ENCODE measurements at regions not wholly inside any gene's neighbourhood (a gene's known extent, or its start where the extent isn't known, plus 50 kb on each side); places are given as distances from the start of the nearest gene placed in this dataset.
"Not testable (repeated sequence)": the region's sequence is repeated elsewhere in the genome, so short reads cannot be mapped to it uniquely, and the experiment has no call there.

DNA sequence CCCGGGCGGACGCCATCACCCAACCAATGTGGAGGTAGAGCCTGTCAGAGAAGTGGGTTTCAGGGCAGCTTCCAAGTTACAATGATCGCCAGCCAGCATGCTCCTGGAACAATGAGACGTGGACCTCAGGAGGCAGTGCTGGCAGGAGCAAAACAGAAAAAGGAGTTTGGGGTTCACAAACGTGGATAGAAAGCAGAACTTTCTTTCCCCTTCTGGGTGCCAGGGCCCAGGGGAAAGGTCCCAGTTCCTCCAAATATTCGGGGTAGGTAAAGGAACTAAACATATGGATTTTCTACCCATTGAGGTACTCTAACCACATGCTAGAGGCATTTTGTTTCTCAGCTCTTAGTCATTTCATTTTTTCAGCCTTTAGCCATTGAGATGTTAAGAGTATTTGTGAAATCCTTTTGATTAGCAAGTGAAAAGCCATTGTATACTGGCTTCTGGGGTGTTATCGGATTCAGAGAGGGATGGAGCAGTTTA lies 488.4 kb upstream of the ADGRL2 start:
- DNase-seq, result no peak

DNA sequence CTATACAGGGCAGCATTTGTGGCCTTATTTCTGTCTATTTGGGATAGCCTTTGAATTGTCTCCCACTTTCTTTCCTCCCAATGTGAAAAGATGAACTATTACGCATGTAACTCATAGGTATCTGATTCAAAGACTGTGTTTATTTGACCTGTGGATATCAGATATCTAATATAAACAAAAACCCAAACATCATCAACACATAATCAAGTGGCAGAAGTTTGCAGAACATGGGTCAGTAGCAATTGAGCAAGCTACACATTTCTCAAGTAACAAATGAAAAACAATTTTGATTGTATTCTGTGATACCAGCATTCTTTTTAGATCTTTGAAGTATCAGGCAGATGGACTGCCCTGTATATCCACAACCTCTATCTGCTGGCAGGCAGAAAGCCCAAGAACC lies 490.5 kb upstream of the ADGRL2 start:
- DNase-seq, result no peak

DNA sequence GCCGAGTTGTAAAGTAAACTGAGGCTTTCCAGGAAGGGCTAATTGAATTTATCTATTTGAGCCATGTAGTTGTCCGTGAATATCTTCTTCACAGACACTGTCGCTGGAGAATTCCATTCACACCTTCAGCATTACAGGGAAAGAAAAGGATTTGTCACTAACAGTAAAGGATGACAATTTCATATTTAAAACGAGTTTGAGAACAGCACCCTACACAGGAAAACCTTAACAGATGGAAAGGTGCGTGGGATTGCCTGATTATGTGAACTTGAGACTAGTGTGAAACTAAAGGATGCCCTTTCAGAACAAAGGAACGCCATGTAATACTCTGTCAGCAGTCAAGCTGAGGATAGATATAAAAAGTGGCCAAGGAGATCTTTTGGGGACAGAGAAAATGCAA lies 492.5 kb upstream of the ADGRL2 start:
- no peak for DNase-seq

- no peak for DNase-seq
Observed at GRCh38 chr1:81307786-81308185, 492.9 kb upstream of the ADGRL2 start.

DNA sequence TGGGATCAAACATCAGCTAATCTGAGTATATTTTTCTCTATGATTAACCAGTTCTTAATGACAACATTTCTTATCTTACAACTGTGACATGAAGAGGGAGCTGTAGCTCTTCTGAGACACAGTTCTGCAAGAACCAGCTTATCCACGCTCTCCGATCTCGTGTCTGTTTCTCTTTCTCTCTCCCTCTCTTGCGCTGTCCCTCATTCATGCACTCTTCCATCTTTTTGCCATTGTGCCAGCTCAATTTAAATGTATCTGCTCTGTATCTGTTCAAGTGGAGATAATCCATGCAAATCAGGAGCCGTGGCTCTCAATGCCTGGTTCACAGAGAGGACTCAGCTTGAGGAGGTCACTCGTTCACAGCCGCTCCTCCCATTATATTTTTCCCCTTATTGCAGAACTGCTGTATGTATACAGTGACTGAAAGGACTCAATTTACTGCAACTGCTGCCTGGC lies 494.7 kb upstream of the ADGRL2 start:
- peak; percentile 77 for DNase-seq

GRCh38 chr1:81304187-81304586 lies 496.5 kb upstream of the ADGRL2 start:
- no peak for DNase-seq

- no peak for DNase-seq
Observed at GRCh38 chr1:81299892-81300291, 500.8 kb upstream of the ADGRL2 start.

DNA sequence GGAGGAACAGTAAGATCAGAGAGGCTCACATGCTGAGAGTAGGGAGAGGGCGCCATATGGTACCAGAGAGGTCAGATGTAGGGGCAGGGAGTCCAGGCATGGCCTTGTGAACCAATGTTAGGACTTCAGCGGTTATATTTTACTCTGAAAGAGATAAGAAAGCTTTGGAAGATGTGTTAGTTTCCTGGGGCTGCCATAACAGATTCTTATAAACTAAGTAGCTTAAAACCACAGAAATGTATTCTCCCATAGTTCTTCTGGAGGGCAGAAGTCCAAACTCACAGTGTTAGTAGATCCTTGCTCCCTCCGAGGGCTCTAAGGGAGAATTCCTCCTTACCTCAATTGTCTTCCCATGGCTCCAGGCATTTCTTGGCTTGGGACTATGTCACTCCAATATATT lies 502.5 kb upstream of the ADGRL2 start:
- no peak for DNase-seq

- no peak for DNase-seq
Observed at GRCh38 chr1:81296601-81297000, 504.1 kb upstream of the ADGRL2 start.

DNA sequence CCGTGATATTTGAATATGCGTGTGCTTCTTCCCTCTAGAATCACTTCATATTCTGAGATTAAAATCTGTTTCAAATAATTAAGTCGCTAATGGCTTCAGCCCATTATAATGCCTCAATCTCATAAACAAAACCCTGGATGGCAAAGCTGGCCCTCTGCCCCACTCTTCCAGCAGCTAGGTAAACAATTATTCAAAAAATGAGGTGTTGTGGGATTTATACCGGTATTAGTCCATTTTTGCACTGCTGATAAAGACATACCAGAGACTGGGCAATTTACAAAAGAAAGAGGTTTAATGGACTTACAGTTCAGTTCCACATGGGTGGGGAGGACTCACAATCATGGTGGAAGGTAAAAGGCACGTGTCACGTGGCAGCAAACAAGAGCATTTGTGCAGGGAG lies 510.4 kb upstream of the ADGRL2 start:
- DNase-seq, result no peak

- no peak for DNase-seq
Observed at GRCh38 chr1:81288689-81289088, 512.0 kb upstream of the ADGRL2 start.

DNA sequence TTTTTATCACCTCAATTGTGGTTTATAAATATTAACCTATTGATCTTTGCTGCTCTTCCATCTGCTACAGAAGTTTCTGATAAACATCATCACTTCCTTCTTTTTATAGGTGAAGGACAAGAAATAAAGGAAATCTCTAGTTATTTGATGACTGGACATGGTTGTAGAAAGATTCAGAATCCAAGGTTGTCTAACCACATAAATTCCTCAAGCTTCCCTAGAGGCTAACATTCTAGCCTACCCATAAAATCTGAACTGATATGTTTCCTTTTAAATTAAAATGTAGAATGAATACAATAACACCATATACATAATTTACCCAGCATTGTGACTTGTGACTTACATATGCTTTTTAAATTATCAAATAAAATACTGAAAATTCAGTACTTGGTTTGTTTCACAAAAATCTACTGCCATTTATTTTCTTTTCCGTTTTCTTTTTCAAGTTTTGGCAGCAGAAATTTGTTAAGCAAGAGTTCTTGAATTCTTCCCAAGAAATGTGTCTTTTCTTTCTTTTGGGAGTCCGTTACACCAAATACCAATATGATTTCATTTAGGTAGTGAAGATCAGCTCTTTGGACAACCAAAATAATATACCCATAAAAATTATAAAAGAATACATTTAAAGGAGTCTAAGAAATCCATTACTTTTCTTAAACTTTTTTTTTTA lies 513.2 kb upstream of the ADGRL2 start:
- no peak for DNase-seq

- DNase-seq, result no peak
Observed at GRCh38 chr1:81270051-81270450, 530.7 kb upstream of the ADGRL2 start.

- no peak for DNase-seq
Observed at GRCh38 chr1:81264976-81265375, 535.8 kb upstream of the ADGRL2 start.

DNA sequence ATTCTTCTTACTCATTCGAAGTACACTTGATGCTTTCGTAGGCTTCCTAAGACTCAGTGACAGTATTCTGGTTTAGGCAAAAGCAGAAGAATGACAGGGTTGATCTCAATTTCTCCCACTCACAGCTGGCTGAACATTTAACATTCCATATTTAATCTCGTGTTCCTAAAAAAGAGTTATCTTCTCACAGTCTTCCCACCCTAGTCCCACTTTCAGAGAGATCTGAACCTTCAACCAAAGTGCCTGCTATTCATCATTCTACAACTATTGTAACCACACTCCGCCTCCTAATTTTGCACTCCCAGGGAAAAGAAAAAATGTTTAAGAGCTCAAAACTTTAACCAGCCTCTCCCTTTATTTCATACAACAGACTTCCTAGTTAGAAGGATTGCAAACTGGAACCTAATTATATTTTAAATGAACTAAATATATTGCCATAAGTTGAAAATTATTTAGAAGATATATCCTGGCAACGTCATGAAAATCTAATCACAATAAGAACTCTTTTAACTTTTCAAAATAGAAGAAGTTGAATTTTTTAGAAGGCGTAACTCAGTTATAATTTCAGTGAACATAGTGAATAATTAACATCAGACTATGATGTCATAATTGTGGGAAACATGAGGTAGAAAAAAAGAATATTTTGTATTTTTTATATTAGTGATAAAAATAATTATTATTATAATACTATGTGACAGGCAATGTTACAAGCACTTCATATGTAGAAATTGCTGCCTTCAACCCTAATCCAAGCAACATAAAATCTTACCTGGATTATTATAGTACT lies 540.9 kb upstream of the ADGRL2 start:
- no peak for DNase-seq

DNA sequence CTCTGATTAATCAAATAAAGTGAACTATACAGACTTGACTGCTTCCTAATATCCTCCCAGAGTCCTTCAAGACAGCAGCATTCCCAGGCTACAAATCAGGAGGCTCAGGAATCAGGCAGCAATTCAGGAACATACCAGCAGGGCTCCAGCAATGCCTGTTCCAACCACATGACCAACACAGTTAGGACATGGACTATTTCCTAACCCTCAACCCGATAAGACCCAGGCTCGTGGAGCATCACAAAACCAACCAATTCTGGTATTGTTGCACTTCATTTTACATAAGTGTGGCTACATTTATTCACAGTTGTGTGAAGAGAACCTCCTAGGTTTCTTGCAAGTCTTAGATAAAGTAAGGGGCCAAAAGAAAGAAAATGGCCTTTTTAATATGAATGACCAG lies 546.2 kb upstream of the ADGRL2 start:
- no peak for DNase-seq

DNA sequence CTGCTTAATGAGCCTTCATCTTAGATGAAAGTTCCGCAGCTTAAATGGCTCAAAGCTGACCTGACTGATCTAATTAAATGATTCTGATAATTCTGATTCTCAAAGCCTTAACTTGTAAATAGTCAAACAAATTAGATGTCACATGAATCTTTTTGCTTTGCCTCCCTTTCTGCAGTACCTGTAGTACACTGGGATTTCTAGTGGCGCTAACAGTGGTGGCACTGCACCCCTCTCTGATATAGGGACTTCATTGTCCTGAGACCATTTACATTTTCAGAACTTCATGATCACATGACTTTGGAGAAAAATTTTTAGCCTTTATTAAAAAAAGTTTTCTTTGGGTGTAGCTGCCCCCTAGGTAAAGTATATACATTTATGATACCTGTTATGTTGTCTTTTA lies 546.7 kb upstream of the ADGRL2 start:
- no peak for DNase-seq

DNA sequence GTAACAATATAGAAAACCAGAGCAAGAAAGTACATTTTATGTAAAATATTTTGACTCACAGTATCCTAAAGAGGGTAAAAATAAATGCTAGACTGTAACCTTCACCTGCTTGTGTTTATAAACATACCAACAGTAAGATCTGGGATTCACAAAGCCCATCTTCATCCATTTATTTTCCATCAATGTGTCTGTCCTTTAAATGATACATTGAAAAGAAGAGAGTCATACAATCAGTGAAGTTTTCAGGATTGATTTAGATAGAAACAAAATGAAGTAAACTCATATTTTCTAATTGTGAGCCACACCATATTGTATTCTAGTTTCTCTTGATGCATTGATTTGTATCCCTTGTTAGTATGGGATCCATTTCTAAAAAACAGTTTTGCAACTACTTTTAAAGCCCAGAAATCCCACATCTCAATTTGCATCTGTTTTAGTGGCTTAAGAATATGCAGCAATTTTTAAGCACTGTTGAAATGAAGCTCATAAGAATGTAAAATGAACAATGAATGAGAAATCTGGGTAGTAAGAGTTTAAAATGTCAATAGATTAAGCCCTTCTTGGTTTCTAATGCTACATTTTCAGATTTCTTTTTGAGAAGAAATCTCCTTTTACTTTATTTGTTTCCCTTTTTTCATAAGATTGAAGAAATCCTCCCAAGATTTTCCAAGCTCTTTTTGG lies 548.1 kb upstream of the ADGRL2 start:
- DNase-seq, result no peak

GRCh38 chr1:81250825-81251224 lies 549.9 kb upstream of the ADGRL2 start:
- DNase-seq, result not testable (repeated sequence)

- not testable (repeated sequence) for DNase-seq
Observed at GRCh38 chr1:81245084-81245715, 555.5 kb upstream of the ADGRL2 start.

DNA sequence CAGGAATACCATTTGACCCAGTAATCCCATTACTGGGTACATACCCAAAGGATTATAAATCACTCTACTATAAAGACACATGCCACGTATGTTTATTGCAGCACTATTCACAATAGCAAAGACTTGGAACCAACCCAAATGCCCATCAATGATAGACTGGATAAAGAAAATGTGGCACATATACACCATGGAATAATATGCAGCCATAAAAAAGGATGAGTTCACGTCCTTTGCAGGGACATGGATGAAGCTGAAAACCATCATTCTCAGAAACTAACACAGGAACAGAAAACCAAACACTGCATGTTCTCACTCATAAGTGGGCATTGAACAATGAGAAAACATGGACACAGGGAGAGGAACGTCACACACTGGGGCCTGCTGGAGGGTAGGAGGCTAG lies 556.1 kb upstream of the ADGRL2 start:
- DNase-seq, result not testable (repeated sequence)

DNA sequence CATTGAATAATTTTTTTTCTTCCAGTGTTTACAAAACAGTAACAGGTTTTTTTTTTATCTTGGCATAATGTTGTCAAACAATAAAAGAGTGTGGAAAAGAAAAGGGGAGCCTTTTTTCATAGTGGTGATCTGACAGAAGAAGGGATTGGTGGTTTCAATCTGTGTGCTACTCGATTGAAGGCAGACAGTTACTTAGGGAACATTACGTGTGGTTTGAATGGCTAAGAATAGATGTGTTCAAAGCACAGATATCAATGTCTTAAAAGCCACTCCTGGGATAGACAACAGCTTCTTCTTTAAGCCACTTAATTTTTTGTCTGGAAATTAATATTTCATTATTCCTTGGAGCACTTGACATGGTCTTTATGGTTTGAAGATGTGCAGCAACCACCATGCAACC lies 558.6 kb upstream of the ADGRL2 start:
- no peak for DNase-seq

DNA sequence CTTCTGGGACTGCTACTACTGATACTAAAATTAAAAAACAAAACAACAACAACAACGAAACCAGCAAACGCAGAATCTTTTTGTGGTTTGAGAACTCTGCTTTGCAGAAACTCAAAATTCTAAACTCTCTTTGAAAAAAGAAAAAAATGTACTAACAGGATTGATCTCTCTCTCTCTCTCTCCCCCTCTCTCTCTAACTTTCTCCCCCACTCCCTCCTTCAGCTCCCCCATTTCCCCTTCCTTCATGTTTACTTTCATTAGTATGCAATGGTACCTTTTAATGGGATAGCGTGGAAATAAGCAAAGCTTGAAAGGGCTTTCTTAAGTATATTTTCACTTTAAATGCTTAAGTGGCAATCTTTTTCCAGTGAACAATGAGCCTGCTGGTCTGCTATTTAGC lies 562.6 kb upstream of the ADGRL2 start:
- DNase-seq, result no peak

Data from NCI-H510A treated with DMSO at 0.1 percent for 48 hours (cell line).